Liver (tissue), 8 donors: ENCODE measurements at regions not wholly inside any gene's neighbourhood (a gene's known extent, or its start where the extent isn't known, plus 50 kb on each side); places are given as distances from the start of the nearest gene placed in this dataset.

Experiments used
- DNase-seq: peaks from one replicate; pipeline ENCODE4 v3.0.0-alpha.2; 2017; ENCODE audit warnings: low spot score
- H3K27ac ChIP-seq, 2 donors: one replicate each; pipeline ENCODE4 v1.7.0; 2013; ENCODE audit warnings: inconsistent platforms in 2 of 2, low read length in 2 of 2, control low read depth in 1 of 2, low read depth in 1 of 2, mild to moderate bottlenecking in 1 of 2
- H3K27me3 ChIP-seq, 4 donors: one replicate each; pipeline versions ENCODE4 v1.6.1 to v1.7.0; 2013; ENCODE audit warnings: low read length in 3 of 4, inconsistent platforms in 1 of 4, mild to moderate bottlenecking in 1 of 4, moderate library complexity in 1 of 4; ENCODE audit not compliant: control insufficient read depth in 4 of 4, insufficient read depth in 4 of 4
- H3K36me3 ChIP-seq, 4 donors: one replicate each; pipeline versions ENCODE4 v1.6.1 to v1.7.0; 2013; ENCODE audit warnings: low read length in 3 of 4, mild to moderate bottlenecking in 3 of 4, low read depth in 1 of 4, moderate library complexity in 1 of 4; ENCODE audit not compliant: control insufficient read depth in 4 of 4, insufficient read depth in 3 of 4
- H3K4me1 ChIP-seq, 4 donors: one replicate each; pipeline versions ENCODE4 v1.6.1 to v1.7.0; 2013; ENCODE audit warnings: low read length in 3 of 4, mild to moderate bottlenecking in 3 of 4, moderate library complexity in 1 of 4; ENCODE audit not compliant: control insufficient read depth in 4 of 4, insufficient read depth in 4 of 4
- H3K4me3 ChIP-seq, 3 donors: one replicate each; pipeline versions ENCODE4 v1.6.1 to v1.7.0; 2013; ENCODE audit warnings: low read length in 3 of 3, control low read depth in 1 of 3, low read depth in 1 of 3, mild to moderate bottlenecking in 1 of 3
- H3K9ac ChIP-seq, 2 donors: one replicate each; pipeline ENCODE4 v1.7.0; 2013; ENCODE audit warnings: low read length in 2 of 2, mild to moderate bottlenecking in 2 of 2, moderate library complexity in 2 of 2, control low read depth in 1 of 2, low read depth in 1 of 2
- H3K9me3 ChIP-seq, 4 donors: one replicate each; pipeline versions ENCODE4 v1.6.1 to v1.7.0; 2013; ENCODE audit warnings: low read length in 3 of 4; ENCODE audit not compliant: control insufficient read depth in 4 of 4
- ATF3 ChIP-seq: IDR thresholded peaks from 2 replicates; pipeline ENCODE4 v1.6.1; 2016; ENCODE audit warnings: antibody characterized with exemption
- CTCF ChIP-seq: fragments of 150-350 bp; IDR thresholded peaks from 2 replicates; pipeline ENCODE4 v1.5.1; 2017; ENCODE audit warnings: improper control_type of control experiment, low read depth, low read length; ENCODE audit not compliant: missing input control
- EGR1 ChIP-seq, 2 donors: IDR thresholded peaks; 2 replicates each; pipeline ENCODE4 v1.6.1; 2016 to 2018; ENCODE audit warnings: antibody characterized with exemption in 2 of 2, low read depth in 2 of 2
- FOXA1 ChIP-seq: IDR thresholded peaks from 2 replicates; pipeline ENCODE4 v1.6.1; 2016; ENCODE audit warnings: antibody characterized with exemption
- FOXA2 ChIP-seq: IDR thresholded peaks from 2 replicates; pipeline ENCODE4 v1.6.1; 2016; ENCODE audit warnings: antibody characterized with exemption
- GABPA ChIP-seq, 2 donors: IDR thresholded peaks in 1 of 2; conservative IDR thresholded peaks in 1 of 2; 2 replicates each; pipeline ENCODE4 v1.6.1; 2016; ENCODE audit warnings: antibody characterized with exemption in 2 of 2, mild to moderate bottlenecking in 1 of 2, moderate library complexity in 1 of 2
- HNF4A ChIP-seq, 2 donors: conservative IDR thresholded peaks; 2 replicates each; pipeline ENCODE4 v1.6.1; 2016; ENCODE audit warnings: antibody characterized with exemption in 2 of 2, mild to moderate bottlenecking in 2 of 2
- HNF4G ChIP-seq: IDR thresholded peaks from 2 replicates; pipeline ENCODE4 v1.6.1; 2016; ENCODE audit warnings: antibody characterized with exemption
- JUND ChIP-seq, 2 donors: IDR thresholded peaks; 2 replicates each; pipeline ENCODE4 v1.6.1; 2016; ENCODE audit warnings: antibody characterized with exemption in 2 of 2
- NR2F2 ChIP-seq: IDR thresholded peaks from 2 replicates; pipeline ENCODE4 v1.6.1; 2016; ENCODE audit warnings: antibody characterized with exemption
- RAD21 ChIP-seq, 2 donors: IDR thresholded peaks; 2 replicates each; pipeline ENCODE4 v1.6.1; 2016; ENCODE audit warnings: antibody characterized with exemption in 2 of 2, mild to moderate bottlenecking in 2 of 2
- REST ChIP-seq: IDR thresholded peaks from 2 replicates; pipeline ENCODE4 v1.6.1; 2016; ENCODE audit warnings: antibody characterized with exemption, mild to moderate bottlenecking
- RXRA ChIP-seq, 2 donors: IDR thresholded peaks; 2 replicates each; pipeline ENCODE4 v1.6.1; 2017 to 2018; ENCODE audit warnings: antibody characterized with exemption in 2 of 2, mild to moderate bottlenecking in 1 of 2
- SP1 ChIP-seq: IDR thresholded peaks from 2 replicates; pipeline ENCODE4 v1.6.1; 2018; ENCODE audit warnings: antibody characterized with exemption, mild to moderate bottlenecking
- TAF1 ChIP-seq: conservative IDR thresholded peaks from 2 replicates; pipeline ENCODE4 v1.6.1; 2016; ENCODE audit warnings: antibody characterized with exemption, mild to moderate bottlenecking
- YY1 ChIP-seq: IDR thresholded peaks from 2 replicates; pipeline ENCODE4 v1.6.1; 2016; ENCODE audit warnings: antibody characterized with exemption, mild to moderate bottlenecking
- ZBTB33 ChIP-seq: IDR thresholded peaks from 2 replicates; pipeline ENCODE4 v1.6.1; 2016; ENCODE audit warnings: antibody characterized with exemption
- WGBS: extraction: QIAGEN DNeasy Blood & Tissue Kit; methylation state at CpG from one replicate; pipeline ENCODE4 v1.1.7; 2013; 5-methylcytosine and 5-hydroxymethylcytosine counted together
- donor health status: healthy.
- donor health status: healthy.
- donor health status: healthy.
- donor health status: healthy.
- donor health status: healthy.

- no peaks in the 10 kb centered on the region for H3K9me3 ChIP-seq
- DNase-seq, result no peak
- no peak overlapping the region for H3K9ac ChIP-seq
- TF ChIP-seq JUND (IDR thresholded peaks at IDR 0.05), result no peak
- no peak for TF ChIP-seq CTCF
- TF ChIP-seq FOXA1, result no peak
- no peak for TF ChIP-seq HNF4A (conservative IDR thresholded peaks at IDR 0.05)
- TF ChIP-seq EGR1 (IDR thresholded peaks at IDR 0.05; ENCODE audit: low read depth in 2 of 2), result no peak
- no peak for TF ChIP-seq RAD21 (IDR thresholded peaks at IDR 0.05)
- TF ChIP-seq NR2F2, result no peak
- no peak for TF ChIP-seq YY1
- no peak overlapping the region for H3K27ac ChIP-seq
- H3K27me3 ChIP-seq, result peaks cover 0 to 2% (median 0%) of the 10 kb centered on the region in 4 donors
- no peaks in the 10 kb centered on the region for H3K36me3 ChIP-seq
- H3K4me3 ChIP-seq, result no peak overlapping the region
- no peaks in the 10 kb centered on the region for H3K4me1 ChIP-seq
Observed at GRCh38 chr5:39811381-39811780, 386.6 kb upstream of the DAB2 start.

GRCh38 chr5:39808656-39809055, 383.9 kb upstream of the DAB2 start:
- Histone ChIP-seq H3K27me3 (no peaks in the 10 kb centered on the region), H3K27ac (no peak overlapping the region), H3K36me3 (no peaks in the 10 kb centered on the region), H3K9ac (no peak overlapping the region), H3K4me1 (no peaks in the 10 kb centered on the region), H3K4me3 (no peak overlapping the region), H3K9me3 (no peaks in the 10 kb centered on the region)
- no peak for TF ChIP-seq ATF3
- TF ChIP-seq EGR1 (IDR thresholded peaks at IDR 0.05; ENCODE audit: low read depth in 2 of 2), result no peak
- DNase-seq, result no peak
- 83% methylated on average over 6 of the region's 6 CpGs for WGBS

- Histone ChIP-seq H3K36me3 (no peaks in the 10 kb centered on the region), H3K4me1 (no peaks in the 10 kb centered on the region), H3K4me3 (no peak overlapping the region), H3K9ac (no peak overlapping the region), H3K9me3 (no peaks in the 10 kb centered on the region), H3K27ac (no peak overlapping the region), H3K27me3 (no peaks in the 10 kb centered on the region)
- DNase-seq, result no peak
- TF ChIP-seq RXRA (IDR thresholded peaks at IDR 0.05) (no peak), GABPA (IDR thresholded peaks at IDR 0.05 in 1 of 2, conservative IDR thresholded peaks at IDR 0.05 in 1 of 2) (no peak), ZBTB33 (no peak), SP1 (no peak), HNF4G (no peak), EGR1 (IDR thresholded peaks at IDR 0.05; ENCODE audit: low read depth in 2 of 2) (no peak), NR2F2 (no peak), FOXA2 (no peak), CTCF (no peak), REST (no peak), YY1 (no peak), RAD21 (IDR thresholded peaks at IDR 0.05) (no peak), FOXA1 (no peak), ATF3 (no peak), TAF1 (no peak), JUND (IDR thresholded peaks at IDR 0.05) (no peak)
- WGBS, result 86% methylated on average over 1 of the region's 1 CpG
Observed at GRCh38 chr5:39801306-39801705, 376.5 kb upstream of the DAB2 start.
